Germinal center (tissue), 1 donor: ENCODE measurements at regions not wholly inside any gene's neighbourhood (a gene's known extent, or its start where the extent isn't known, plus 50 kb on each side); places are given as distances from the start of the nearest gene placed in this dataset.

Source experiments
- DNase-seq: peaks from one replicate; pipeline ENCODE4 v3.0.0; 2012; ENCODE audit warnings: mixed read lengths, low spot score

DNA sequence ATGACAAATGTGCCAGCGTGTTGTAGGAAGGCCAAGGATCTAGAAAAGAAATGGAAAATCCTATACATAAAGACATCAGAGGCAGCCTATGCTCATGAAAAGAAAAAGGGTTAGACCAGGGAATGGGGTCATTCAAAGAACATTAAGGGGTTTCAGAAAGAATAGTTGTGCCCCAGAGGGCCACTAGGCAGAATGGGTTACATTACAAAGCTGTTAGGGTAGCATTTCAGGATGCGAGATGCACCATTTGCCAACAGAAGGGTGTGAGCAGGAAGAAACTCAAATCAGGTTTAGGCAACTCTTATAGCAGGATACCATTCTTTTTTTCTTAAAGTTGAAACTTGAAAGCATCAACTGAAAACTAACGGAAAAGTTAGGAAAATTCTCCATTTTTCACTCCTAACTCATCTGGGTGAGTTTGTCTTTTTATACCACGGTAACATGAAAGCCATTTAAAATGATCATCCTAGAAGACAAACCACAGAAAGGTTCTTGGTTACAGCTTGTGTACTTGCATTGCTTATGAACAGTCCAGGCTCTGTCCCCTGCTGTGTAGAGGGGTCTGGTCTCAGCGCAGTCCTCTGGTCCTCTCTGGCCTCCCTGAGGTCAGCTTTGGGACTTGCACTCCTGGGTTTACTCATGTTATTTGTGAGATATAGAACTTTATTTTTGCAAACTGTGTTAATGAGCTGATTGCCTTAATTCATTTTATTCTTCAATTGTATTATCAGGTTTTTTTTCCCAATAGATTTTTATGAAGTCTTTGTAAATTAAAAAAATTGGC is 209.1 kb downstream of the DACT1 start:
- no peak for DNase-seq

- no peak for DNase-seq
These were observed 210.6 kb downstream of the DACT1 start for GRCh38 chr14:58848365-58848764.

DNA sequence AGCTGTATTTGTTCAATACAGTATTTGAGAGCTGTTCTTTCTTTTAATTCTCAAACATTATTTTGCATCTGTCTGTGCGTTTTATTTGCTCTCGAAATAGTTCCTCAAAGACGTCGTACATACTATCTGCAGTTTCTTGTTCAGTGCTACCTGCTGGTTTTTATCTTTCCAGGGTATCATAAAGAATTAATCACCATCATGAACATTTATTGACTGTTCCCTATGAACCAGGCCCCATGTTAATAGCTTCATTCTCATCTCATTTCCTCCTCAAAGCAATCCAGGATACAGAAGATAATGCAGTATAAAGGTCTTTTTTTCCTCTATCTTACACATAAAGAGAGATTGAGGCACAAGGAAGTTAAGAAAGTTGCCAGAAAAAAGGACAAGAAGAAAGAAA is 211.8 kb downstream of the DACT1 start:
- DNase-seq = no peak

DNA sequence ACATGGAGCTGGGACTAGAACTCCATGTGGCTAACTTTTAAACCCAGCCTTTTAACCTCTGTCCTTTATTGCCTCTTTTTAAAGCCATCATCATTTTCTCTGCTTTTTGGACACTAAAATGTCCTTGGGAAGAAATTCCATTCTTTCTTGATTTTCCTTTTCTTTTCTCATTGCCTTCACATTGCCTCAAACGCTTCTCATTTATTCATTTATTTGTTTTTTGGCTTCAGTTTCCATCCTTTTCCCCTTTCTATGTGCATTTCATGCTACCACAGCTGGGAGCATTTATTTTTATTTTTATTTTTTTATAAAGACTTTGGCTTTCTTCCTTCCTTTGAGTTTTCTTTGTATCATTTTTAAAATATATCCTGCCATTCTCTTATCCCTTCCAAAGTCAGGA is 212.2 kb downstream of the DACT1 start:
- DNase-seq = no peak

DNA sequence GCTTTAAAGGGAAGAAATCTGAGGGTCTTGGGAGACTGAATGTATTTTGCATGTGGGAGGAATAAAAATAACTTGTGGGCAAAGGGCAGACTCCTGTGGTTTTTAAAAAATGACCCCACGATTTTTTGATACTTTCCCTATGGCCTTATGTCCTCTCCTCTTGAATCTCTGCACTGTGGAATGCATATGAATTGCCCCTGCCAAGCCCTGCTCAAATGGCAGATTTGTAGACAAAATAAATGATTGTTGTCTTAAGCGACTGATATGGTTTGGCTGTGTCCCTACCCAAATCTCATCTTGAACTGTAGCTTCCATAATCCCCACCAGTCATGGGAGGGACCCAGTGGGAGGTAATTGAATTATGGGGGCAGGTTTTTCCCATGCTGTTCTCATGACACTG is 223.8 kb downstream of the DACT1 start:
- no peak for DNase-seq

- no peak for DNase-seq
These were observed 224.8 kb downstream of the DACT1 start for GRCh38 chr14:58862416-58863160.

- DNase-seq = no peak
These were observed 226.0 kb downstream of the DACT1 start for GRCh38 chr14:58863661-58864345.

DNA sequence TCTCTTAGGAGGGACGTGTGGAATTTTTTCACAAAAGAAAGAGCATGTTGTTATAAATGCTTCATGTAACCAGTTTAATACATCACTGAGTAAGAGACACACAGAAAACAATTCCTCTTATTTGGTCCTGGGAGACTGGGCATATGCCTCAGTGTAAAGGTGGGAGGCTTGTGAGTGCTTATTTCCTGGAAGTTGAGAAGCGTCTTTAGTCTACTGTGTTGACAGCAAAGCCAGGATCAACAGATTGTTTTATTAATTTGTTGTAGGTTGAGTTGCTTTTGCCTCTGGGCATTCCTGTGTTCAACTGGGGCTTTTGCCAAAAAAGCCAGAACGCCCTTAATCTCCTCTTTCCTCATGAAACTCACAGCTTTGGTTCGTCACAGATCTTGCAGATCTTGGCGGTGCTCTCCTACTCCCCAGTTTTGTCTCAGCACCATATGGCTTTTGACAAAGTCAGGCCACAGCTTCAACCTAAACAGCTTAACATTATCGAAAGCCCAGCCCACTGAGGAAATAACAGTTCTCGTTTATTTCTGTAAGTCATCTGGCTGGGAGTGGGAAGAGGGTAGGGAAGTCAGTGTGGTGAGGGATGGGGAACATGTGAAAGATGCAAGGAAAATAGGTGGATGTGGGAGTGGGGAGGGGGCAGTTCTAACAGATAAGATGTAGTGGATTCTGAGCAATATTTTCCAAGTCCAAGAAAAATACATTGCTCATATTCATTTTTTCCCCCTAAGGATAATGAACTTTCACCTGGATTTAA is 227.2 kb downstream of the DACT1 start:
- no peak for DNase-seq

- no peak for DNase-seq
These were observed 227.9 kb downstream of the DACT1 start for GRCh38 chr14:58865514-58866281.

DNA sequence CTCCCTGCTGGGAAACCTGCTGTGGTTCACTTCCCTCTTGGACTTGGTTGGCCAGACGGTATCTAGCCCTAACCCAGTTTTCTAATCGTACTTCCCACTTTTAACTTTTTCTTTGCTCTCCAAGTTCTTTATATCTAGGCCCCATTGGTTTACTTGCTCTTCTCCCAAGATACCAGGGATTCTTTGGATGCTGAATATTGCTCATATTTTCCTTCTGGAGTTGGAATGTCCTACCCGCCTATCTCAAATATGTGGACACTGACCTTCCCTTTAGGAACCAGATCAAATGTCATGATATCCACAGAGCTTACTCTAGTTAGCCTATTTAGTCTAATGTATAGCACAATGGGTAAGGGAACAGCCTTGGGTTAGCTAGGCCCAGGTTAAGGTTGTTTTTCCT is 228.6 kb downstream of the DACT1 start:
- DNase-seq = no peak

GRCh38 chr14:58870961-58871360 is 233.2 kb downstream of the DACT1 start:
- no peak for DNase-seq

GRCh38 chr14:58871573-58871972 is 233.8 kb downstream of the DACT1 start:
- DNase-seq = no peak

- no peak for DNase-seq
These were observed 234.3 kb downstream of the DACT1 start for GRCh38 chr14:58872061-58872460.

DNA sequence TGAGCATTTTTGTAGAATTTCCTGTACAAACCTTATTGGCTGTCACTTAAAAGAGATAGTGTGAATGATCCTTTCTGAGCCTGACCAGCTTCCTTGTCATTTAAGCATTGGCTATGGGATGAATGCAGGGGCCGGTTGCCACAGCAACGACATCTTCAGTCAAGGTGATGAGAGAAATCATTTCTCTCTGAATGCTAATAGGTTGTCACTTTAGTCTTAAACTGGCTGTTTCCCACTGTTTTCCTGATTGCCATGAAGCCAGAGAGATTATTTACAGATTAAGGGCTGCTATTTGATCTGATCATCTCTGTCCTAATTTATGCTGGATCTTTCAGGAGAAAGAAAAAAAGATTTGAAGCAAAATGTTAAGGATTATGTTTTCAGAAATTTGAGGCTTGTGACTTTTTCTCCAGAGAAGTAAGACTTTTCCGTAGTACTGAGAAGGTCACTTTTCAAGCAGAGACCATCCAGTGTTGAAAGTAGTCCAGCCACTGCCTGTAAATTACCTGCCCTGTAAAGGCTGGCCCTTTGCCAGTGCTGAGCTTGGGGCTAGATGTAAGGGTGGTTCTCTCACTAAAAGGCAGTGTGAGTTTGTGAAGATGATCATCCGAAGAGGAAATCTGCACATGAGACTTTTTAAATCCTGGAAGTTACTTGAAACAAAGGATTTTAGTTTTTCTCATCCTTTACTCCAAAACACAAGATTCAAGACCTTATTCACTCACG is 235.6 kb downstream of the DACT1 start:
- DNase-seq = no peak

DNA sequence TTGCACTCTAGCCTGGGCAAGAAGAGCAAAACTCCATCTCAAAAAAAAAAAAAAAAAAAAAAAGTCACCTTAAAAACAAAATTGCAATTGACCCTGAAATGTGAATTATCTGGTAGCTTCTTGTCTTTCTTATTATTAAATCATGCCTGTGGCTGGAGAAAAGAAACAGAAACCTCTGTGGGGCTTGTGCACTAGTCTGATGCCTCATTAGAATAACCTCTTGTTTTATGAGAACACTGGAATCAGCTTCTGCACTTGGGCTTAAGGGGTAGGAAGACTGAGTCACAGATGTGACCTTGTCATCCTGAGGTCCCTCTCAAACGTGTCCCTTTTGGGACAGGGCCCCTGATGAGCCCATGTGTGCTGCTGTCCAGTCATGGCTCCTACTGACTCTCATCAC is 237.9 kb downstream of the DACT1 start:
- DNase-seq = no peak

DNA sequence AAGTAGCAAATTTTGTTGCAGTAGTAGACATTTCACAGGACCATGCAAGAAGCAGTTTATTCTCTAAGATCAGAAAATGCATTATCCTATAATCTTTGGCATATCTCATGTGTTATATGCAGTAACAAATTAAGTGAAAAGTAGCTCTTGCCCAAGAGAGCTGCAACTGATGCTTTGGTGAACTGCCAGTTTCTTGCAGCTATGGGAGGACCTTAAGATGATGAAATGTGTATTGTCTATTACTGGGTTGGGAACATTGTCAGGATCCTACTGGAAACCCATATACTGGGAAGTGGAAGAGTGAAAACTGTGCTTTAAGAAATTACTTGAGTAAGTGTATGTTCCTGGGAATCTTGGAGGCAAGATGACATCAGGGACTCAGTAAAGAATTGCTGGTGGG is 238.8 kb downstream of the DACT1 start:
- DNase-seq = no peak

GRCh38 chr14:58878439-58879139 is 240.8 kb downstream of the DACT1 start:
- no peak for DNase-seq

DNA sequence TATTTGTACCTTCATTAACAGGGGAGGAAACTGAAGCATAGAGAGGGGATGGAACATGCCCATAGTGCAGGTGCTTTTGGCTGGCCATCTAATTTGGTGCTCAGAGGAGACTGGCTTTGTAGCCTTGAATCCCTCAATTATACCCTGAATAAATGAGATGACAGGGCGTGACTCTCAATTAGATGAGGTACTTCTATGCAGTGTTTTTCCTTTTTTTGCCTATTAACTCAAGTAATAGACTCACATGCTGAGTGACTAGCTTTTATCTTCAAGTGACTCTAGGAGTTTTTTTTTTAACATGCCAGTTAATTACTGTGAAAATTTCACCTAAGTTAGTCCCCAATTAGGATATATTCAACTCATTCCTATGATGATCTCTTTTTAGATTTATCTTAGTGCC is 243.7 kb downstream of the DACT1 start:
- no peak for DNase-seq

- no peak for DNase-seq
These were observed 244.8 kb downstream of the DACT1 start for GRCh38 chr14:58882577-58883018.

GRCh38 chr14:58884442-58884841 is 246.7 kb downstream of the DACT1 start:
- DNase-seq = no peak
